HEK293 (cell line): ENCODE measurements at regions not wholly inside any gene's neighbourhood (a gene's known extent, or its start where the extent isn't known, plus 50 kb on each side); places are given as distances from the start of the nearest gene placed in this dataset.

Source experiments
- CTCF ChIP-seq: fragments of 450-650 bp; formaldehyde crosslinking; IDR thresholded peaks from 2 replicates; pipeline ENCODE4 v1.5.1; 2016; ENCODE audit warnings: missing biosample characterization, missing genetic modification characterization
- OVOL3 ChIP-seq: fragments of 450-650 bp; formaldehyde crosslinking; IDR thresholded peaks from 2 replicates; pipeline ENCODE4 v1.5.1; 2016; ENCODE audit warnings: missing biosample characterization, missing genetic modification characterization
- RBAK ChIP-seq: fragments of 450-650 bp; formaldehyde crosslinking; IDR thresholded peaks from 2 replicates; pipeline ENCODE4 v1.5.1; 2016; ENCODE audit warnings: missing biosample characterization, missing genetic modification characterization
- ZBTB1 ChIP-seq: fragments of 450-650 bp; formaldehyde crosslinking; IDR thresholded peaks from 2 replicates; pipeline ENCODE4 v1.5.1; 2016; ENCODE audit warnings: missing biosample characterization, missing genetic modification characterization
- ZBTB20 ChIP-seq: fragments of 450-650 bp; formaldehyde crosslinking; IDR thresholded peaks from 2 replicates; pipeline ENCODE4 v1.5.1; 2016; ENCODE audit warnings: missing biosample characterization, missing genetic modification characterization
- ZFP41 ChIP-seq: fragments of 450-650 bp; formaldehyde crosslinking; IDR thresholded peaks from 2 replicates; pipeline ENCODE4 v1.5.1; 2016; ENCODE audit warnings: missing biosample characterization, missing genetic modification characterization, borderline replicate concordance
- ZNF10 ChIP-seq: fragments of 450-650 bp; formaldehyde crosslinking; IDR thresholded peaks from 2 replicates; pipeline ENCODE4 v1.5.1; 2017; ENCODE audit warnings: missing biosample characterization, missing genetic modification characterization
- ZNF157 ChIP-seq: fragments of 450-650 bp; formaldehyde crosslinking; IDR thresholded peaks from 2 replicates; pipeline ENCODE4 v1.5.1; 2016; ENCODE audit warnings: missing biosample characterization, missing genetic modification characterization
- ZNF768 ChIP-seq: fragments of 450-650 bp; formaldehyde crosslinking; IDR thresholded peaks from 2 replicates; pipeline ENCODE4 v1.5.1; 2018; ENCODE audit warnings: missing biosample characterization, mild to moderate bottlenecking, missing genetic modification characterization

- TF ChIP-seq ZFP41 (tag by site-specific recombination) (no peak), CTCF (tag by site-specific recombination) (no peak), ZBTB20 (tag by site-specific recombination) (no peak), RBAK (tag by site-specific recombination) (no peak), OVOL3 (tag by site-specific recombination) (no peak), ZNF157 (tag by site-specific recombination) (no peak), ZNF10 (tag by site-specific recombination) (no peak), ZBTB1 (tag by site-specific recombination) (no peak), ZNF768 (no peak)
Observed at GRCh38 chrX:44060221-44060620, 87.0 kb upstream of the NDP start.
